ENCODE measurements at regions not wholly inside any gene's neighbourhood (a gene's known extent, or its start where the extent isn't known, plus 50 kb on each side); places are given as distances from the start of the nearest gene placed in this dataset.

- Histone ChIP-seq H3K27me3 (no peaks in the 10 kb centered on the region), H3K4me1 (no peaks in the 10 kb centered on the region), H3K9me3 (no peaks in the 10 kb centered on the region), H3K4me3 (replicated peaks in 1 of 3) (no peak overlapping the region), H3K27ac (no peak overlapping the region), H3K36me3 (no peaks in the 10 kb centered on the region)
- 70 to 72% methylated on average over 3 of the region's 3 CpGs for WGBS, 2 donors
- TF ChIP-seq CTCF (IDR thresholded peaks at IDR 0.05) (no peak), POLR2A (IDR thresholded peaks at IDR 0.05) (no peak)
- intact Hi-C loops (cut with DNase I), result no loop called here
- DNase-seq, result no peak
These were observed 397.2 kb downstream of the TMEM182 start for GRCh38 chr2:103159018-103159417.

GRCh38 chr2:103161456-103162289, 399.8 kb downstream of the TMEM182 start:
- H3K27me3 ChIP-seq, result no peaks in the 10 kb centered on the region
- no peaks in the 10 kb centered on the region for H3K4me1 ChIP-seq
- no peaks in the 10 kb centered on the region for H3K36me3 ChIP-seq
- intact Hi-C loops (cut with DNase I), result no loop called here
- TF ChIP-seq CTCF (IDR thresholded peaks at IDR 0.05) (peak; percentile 55 to 86 (median 76)), POLR2A (IDR thresholded peaks at IDR 0.05) (no peak)
- no peaks in the 10 kb centered on the region for H3K9me3 ChIP-seq
- no peak overlapping the region for H3K4me3 ChIP-seq (replicated peaks in 1 of 3)
- DNase-seq, result peak; percentile 29 to 43
- H3K27ac ChIP-seq, result no peak overlapping the region
- WGBS, 2 donors, result 44 to 48% methylated on average over 7 of the region's 7 CpGs

- intact Hi-C loops (cut with DNase I), result no loop called here
- Histone ChIP-seq H3K27ac (no peak overlapping the region), H3K27me3 (no peaks in the 10 kb centered on the region), H3K4me3 (replicated peaks in 1 of 3) (no peak overlapping the region), H3K9me3 (no peaks in the 10 kb centered on the region), H3K4me1 (no peaks in the 10 kb centered on the region), H3K36me3 (no peaks in the 10 kb centered on the region)
- no peak for DNase-seq
- no peak for TF ChIP-seq CTCF (IDR thresholded peaks at IDR 0.05)
- TF ChIP-seq POLR2A (IDR thresholded peaks at IDR 0.05), result no peak
- 73 to 80% methylated on average over 5 of the region's 5 CpGs for WGBS, 2 donors
These were observed 402.9 kb downstream of the TMEM182 start for GRCh38 chr2:103164748-103165147.

GRCh38 chr2:103165836-103166235, 404.0 kb downstream of the TMEM182 start:
- intact Hi-C loops (cut with DNase I), result no loop called here

More at GRCh38 chr2:103165836-103166235, 404.0 kb downstream of the TMEM182 start:
- TF ChIP-seq POLR2A (IDR thresholded peaks at IDR 0.05) (no peak), CTCF (IDR thresholded peaks at IDR 0.05) (no peak)
- H3K4me1 ChIP-seq, result no peaks in the 10 kb centered on the region
- no peaks in the 10 kb centered on the region for H3K27me3 ChIP-seq
- no peak overlapping the region for H3K27ac ChIP-seq
- WGBS, 2 donors, result 72 to 80% methylated on average over 6 of the region's 6 CpGs
- no peaks in the 10 kb centered on the region for H3K36me3 ChIP-seq
- no peaks in the 10 kb centered on the region for H3K9me3 ChIP-seq
- no peak overlapping the region for H3K4me3 ChIP-seq (replicated peaks in 1 of 3)
- no peak for DNase-seq
